Subcutaneous abdominal adipose tissue (tissue), 5 donors: ENCODE measurements at regions not wholly inside any gene's neighbourhood (a gene's known extent, or its start where the extent isn't known, plus 50 kb on each side); places are given as distances from the start of the nearest gene placed in this dataset.

Experiments
- H3K27ac ChIP-seq: one replicate; pipeline ENCODE4 v1.7.0; 2013; ENCODE audit warnings: low read depth, mild to moderate bottlenecking, inconsistent platforms, low read length, moderate library complexity
- H3K27me3 ChIP-seq, 5 donors: one replicate each; pipeline ENCODE4 v1.7.0; 2013; ENCODE audit warnings: low read length in 5 of 5, inconsistent platforms in 1 of 5; ENCODE audit not compliant: control insufficient read depth in 5 of 5, insufficient read depth in 4 of 5
- H3K36me3 ChIP-seq, 5 donors: one replicate each; pipeline ENCODE4 v1.7.0; 2013; ENCODE audit warnings: low read length in 5 of 5; ENCODE audit not compliant: control insufficient read depth in 5 of 5, insufficient read depth in 5 of 5
- H3K4me1 ChIP-seq, 5 donors: one replicate each; pipeline ENCODE4 v1.7.0; 2013; ENCODE audit warnings: low read length in 5 of 5, mild to moderate bottlenecking in 3 of 5, moderate library complexity in 1 of 5; ENCODE audit not compliant: control insufficient read depth in 5 of 5, insufficient read depth in 5 of 5
- H3K4me3 ChIP-seq, 5 donors: one replicate each; pipeline ENCODE4 v1.7.0; 2013; ENCODE audit warnings: low read length in 5 of 5, low read depth in 1 of 5
- H3K9ac ChIP-seq, 5 donors: one replicate each; pipeline ENCODE4 v1.7.0; 2013; ENCODE audit warnings: low read length in 5 of 5, mild to moderate bottlenecking in 4 of 5, moderate library complexity in 3 of 5
- H3K9me3 ChIP-seq, 5 donors: one replicate each; pipeline ENCODE4 v1.7.0; 2013; ENCODE audit warnings: low read length in 5 of 5; ENCODE audit not compliant: control insufficient read depth in 5 of 5
- donor health status: healthy.
- donor health status: healthy.
- donor health status: healthy.
- donor health status: healthy.
- donor health status: healthy.

- H3K9ac ChIP-seq = no peak overlapping the region
- no peaks in the 10 kb centered on the region for H3K9me3 ChIP-seq
- no peak overlapping the region for H3K27ac ChIP-seq
- H3K27me3 ChIP-seq = no peaks in the 10 kb centered on the region
- H3K36me3 ChIP-seq = no peaks in the 10 kb centered on the region
- no peak overlapping the region for H3K4me3 ChIP-seq
- peaks cover 0 to 8% (median 0%) of the 10 kb centered on the region in 5 donors for H3K4me1 ChIP-seq
These were observed 127.3 kb upstream of the PLEKHA5 start for GRCh38 chr12:19002216-19002615.

- peaks cover 0 to 8% (median 0%) of the 10 kb centered on the region in 5 donors for H3K4me1 ChIP-seq
- no peaks in the 10 kb centered on the region for H3K9me3 ChIP-seq
- no peak overlapping the region for H3K27ac ChIP-seq
- H3K36me3 ChIP-seq = no peaks in the 10 kb centered on the region
- no peaks in the 10 kb centered on the region for H3K27me3 ChIP-seq
- H3K4me3 ChIP-seq = no peak overlapping the region
- H3K9ac ChIP-seq = no peak overlapping the region
These were observed 126.4 kb upstream of the PLEKHA5 start for GRCh38 chr12:19003141-19003540.

GRCh38 chr12:19003987-19004619, 125.4 kb upstream of the PLEKHA5 start:
- Histone ChIP-seq H3K27ac (no peak overlapping the region), H3K36me3 (no peaks in the 10 kb centered on the region), H3K27me3 (no peaks in the 10 kb centered on the region), H3K9ac (no peak overlapping the region), H3K4me1 (peaks cover 0 to 8% (median 0%) of the 10 kb centered on the region in 5 donors), H3K9me3 (no peaks in the 10 kb centered on the region), H3K4me3 (no peak overlapping the region)

- no peaks in the 10 kb centered on the region for H3K9me3 ChIP-seq
- H3K27me3 ChIP-seq = no peaks in the 10 kb centered on the region
- H3K9ac ChIP-seq = no peak overlapping the region
- no peaks in the 10 kb centered on the region for H3K36me3 ChIP-seq
- no peak overlapping the region for H3K27ac ChIP-seq
- H3K4me3 ChIP-seq = no peak overlapping the region
- H3K4me1 ChIP-seq = peaks cover 0 to 8% (median 0%) of the 10 kb centered on the region in 5 donors
These were observed 124.2 kb upstream of the PLEKHA5 start for GRCh38 chr12:19005257-19005801.

- no peaks in the 10 kb centered on the region for H3K9me3 ChIP-seq
- H3K27me3 ChIP-seq = no peaks in the 10 kb centered on the region
- peaks cover 0 to 8% (median 0%) of the 10 kb centered on the region in 5 donors for H3K4me1 ChIP-seq
- H3K9ac ChIP-seq = no peak overlapping the region
- no peaks in the 10 kb centered on the region for H3K36me3 ChIP-seq
- H3K4me3 ChIP-seq = no peak overlapping the region
- no peak overlapping the region for H3K27ac ChIP-seq
These were observed 122.9 kb upstream of the PLEKHA5 start for GRCh38 chr12:19006626-19007137.

GRCh38 chr12:19008102-19008501, 121.4 kb upstream of the PLEKHA5 start:
- Histone ChIP-seq H3K27me3 (no peaks in the 10 kb centered on the region), H3K4me1 (peaks cover 0 to 8% (median 0%) of the 10 kb centered on the region in 5 donors), H3K9ac (no peak overlapping the region), H3K9me3 (no peaks in the 10 kb centered on the region), H3K27ac (no peak overlapping the region), H3K4me3 (no peak overlapping the region), H3K36me3 (no peaks in the 10 kb centered on the region)

GRCh38 chr12:19010087-19010486, 119.4 kb upstream of the PLEKHA5 start:
- Histone ChIP-seq H3K4me3 (no peak overlapping the region), H3K9me3 (no peaks in the 10 kb centered on the region), H3K4me1 (peaks cover 0 to 16% (median 3%) of the 10 kb centered on the region in 5 donors), H3K9ac (no peak overlapping the region), H3K36me3 (no peaks in the 10 kb centered on the region), H3K27me3 (no peaks in the 10 kb centered on the region), H3K27ac (no peak overlapping the region)

- no peak overlapping the region for H3K27ac ChIP-seq
- H3K27me3 ChIP-seq = no peaks in the 10 kb centered on the region
- peaks cover 0 to 15% (median 5%) of the 10 kb centered on the region in 5 donors for H3K4me1 ChIP-seq
- H3K4me3 ChIP-seq = no peak overlapping the region
- no peak overlapping the region for H3K9ac ChIP-seq
- no peaks in the 10 kb centered on the region for H3K9me3 ChIP-seq
- H3K36me3 ChIP-seq = no peaks in the 10 kb centered on the region
These were observed 118.8 kb upstream of the PLEKHA5 start for GRCh38 chr12:19010726-19011125.

- no peaks in the 10 kb centered on the region for H3K27me3 ChIP-seq
- no peak overlapping the region for H3K27ac ChIP-seq
- H3K9me3 ChIP-seq = no peaks in the 10 kb centered on the region
- H3K9ac ChIP-seq = no peak overlapping the region
- peaks cover 0 to 22% (median 5%) of the 10 kb centered on the region in 5 donors for H3K4me1 ChIP-seq
- no peak overlapping the region for H3K4me3 ChIP-seq
- no peaks in the 10 kb centered on the region for H3K36me3 ChIP-seq
These were observed 116.6 kb upstream of the PLEKHA5 start for GRCh38 chr12:19012965-19013364.

GRCh38 chr12:19014240-19014639, 115.3 kb upstream of the PLEKHA5 start:
- H3K4me1 ChIP-seq = peaks cover 0 to 29% (median 5%) of the 10 kb centered on the region in 5 donors
- H3K4me3 ChIP-seq = no peak overlapping the region
- H3K9me3 ChIP-seq = no peaks in the 10 kb centered on the region
- no peaks in the 10 kb centered on the region for H3K27me3 ChIP-seq
- no peaks in the 10 kb centered on the region for H3K36me3 ChIP-seq
- no peak overlapping the region for H3K9ac ChIP-seq
- H3K27ac ChIP-seq = no peak overlapping the region
